DMS153 treated with DMSO at 0.1 percent for 48 hours (cell line): ENCODE measurements at regions not wholly inside any gene's neighbourhood (a gene's known extent, or its start where the extent isn't known, plus 50 kb on each side); places are given as distances from the start of the nearest gene placed in this dataset.
"Not testable (repeated sequence)": the region's sequence is repeated elsewhere in the genome, so short reads cannot be mapped to it uniquely, and the experiment has no call there.

ENCODE experiments used
- DNase-seq: peaks from one replicate; lab custom pipeline; 2025; ENCODE audit not compliant: unreplicated experiment; lab: John Stamatoyannopoulos, UW

GRCh38 chr2:118791483-118791882, 56.0 kb downstream of the EN1 start:
- no peak for DNase-seq

- DNase-seq, result no peak
Observed at GRCh38 chr2:118786746-118787145, 60.7 kb downstream of the EN1 start.

DNA sequence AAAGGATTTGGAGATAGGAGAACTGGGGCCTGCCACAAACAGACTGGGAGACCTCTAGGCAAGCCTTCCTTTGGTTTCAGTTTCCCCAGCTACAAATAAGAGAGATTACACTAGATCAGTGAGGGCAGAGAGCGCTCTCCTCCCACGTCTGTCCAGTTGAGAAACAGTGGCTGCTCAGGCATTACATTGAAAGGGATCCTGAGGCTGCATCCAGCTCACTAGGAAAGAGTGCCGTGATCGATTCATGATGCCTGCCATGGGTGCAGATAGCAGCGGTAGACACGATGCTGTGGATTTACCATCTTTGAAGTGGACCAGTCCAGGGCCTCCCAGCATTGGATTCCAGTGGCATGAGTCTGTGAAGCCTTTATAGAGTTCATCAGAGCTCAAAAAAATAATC, 62.6 kb downstream of the EN1 start:
- DNase-seq, result no peak

- DNase-seq, result no peak
Observed at GRCh38 chr2:118779362-118779761, 68.1 kb downstream of the EN1 start.

DNA sequence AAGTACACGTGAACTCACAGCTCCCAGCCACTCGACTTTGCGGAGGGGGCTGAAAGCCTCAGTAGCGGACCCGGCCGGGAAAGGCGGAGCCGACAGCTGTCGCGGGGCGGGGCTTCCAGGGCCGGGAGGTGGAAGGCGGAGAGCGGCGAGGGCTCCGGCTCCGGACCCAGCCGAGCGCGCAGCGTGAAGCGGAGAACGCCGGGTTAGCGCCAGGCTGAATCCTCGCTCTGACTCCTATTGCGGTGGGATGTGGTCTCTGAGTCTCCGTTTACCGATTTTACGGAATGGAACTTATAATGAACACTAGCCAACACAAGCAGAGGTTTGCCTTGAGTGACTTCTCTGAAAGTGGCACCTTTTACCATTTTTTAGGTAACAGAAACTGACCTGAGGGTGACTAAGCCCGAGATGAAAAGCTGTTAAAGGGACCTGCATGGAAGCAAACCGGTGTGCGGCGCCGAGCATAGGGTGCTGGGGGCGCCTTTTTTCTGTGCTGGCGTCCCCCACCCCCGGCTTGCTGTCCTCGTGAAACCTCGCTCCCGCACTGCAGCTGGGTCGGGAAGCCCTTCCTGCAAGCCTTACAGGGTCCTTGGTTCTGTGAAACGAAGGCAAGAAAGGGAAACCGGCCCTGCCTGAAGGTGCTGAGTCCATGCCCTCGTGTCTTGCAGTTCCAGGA, 72.9 kb downstream of the EN1 start:
- DNase-seq, result no peak

DNA sequence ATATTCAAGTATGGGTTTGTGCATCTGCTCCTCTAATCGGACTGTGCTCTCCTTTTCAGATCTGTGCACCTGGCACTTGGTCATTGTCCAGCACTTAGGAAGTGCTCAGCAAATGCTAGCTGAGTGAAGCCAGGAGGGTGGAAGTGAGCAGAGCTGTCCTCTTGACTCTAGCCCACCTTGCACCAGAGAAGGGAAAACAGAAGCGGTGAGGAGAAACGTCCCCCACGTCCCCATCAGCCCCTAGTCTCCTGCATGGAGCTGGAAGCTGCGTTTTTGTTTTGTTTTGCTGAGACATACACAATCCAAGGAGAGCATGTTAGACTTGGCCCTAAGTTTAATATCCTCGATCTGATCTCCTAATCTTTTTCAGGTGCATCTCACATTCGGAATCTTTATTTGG, 73.6 kb downstream of the EN1 start:
- no peak for DNase-seq

- DNase-seq, result no peak
Observed at GRCh38 chr2:118772487-118773200, 74.8 kb downstream of the EN1 start.

GRCh38 chr2:118769707-118770400, 77.6 kb downstream of the EN1 start:
- DNase-seq, result no peak

DNA sequence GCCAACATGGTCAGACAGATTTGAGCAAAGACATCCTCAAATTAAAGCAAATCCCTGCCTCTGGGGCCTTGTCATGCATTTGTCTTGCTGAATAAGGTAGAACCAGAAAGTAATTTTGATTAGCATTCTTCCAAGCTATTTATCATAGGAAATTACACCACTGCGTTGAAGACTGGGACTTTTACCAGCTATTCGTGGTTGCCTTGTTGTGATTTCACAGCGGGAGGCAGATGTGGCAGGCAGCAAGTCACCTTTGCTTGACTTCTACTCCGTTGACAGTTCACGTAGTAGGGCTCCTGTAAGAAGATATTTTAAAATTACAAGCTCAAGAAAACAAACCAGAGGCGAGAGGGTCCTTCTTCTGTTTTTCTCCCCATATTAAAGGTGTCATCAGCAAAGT, 80.6 kb downstream of the EN1 start:
- DNase-seq, result no peak

DNA sequence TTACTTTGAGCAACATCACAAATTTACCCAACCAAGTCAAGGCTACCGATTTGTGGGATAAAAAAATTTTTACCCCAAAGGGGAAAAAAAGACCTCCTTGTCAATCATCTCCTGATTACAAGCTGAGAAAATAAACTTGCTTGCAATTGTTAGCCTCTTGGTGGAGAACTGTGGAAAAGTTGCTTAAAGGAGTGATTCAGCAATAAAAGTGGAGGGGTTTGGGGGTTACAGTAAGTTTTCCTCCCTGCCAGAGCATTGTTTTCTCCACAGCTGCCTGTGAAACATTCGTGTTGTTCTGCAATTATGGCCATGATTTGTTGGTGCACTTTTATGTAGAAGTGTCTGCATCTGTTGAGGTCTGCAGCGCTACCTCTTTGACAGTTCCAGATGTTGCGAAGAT, 82.6 kb downstream of the EN1 start:
- no peak for DNase-seq

DNA sequence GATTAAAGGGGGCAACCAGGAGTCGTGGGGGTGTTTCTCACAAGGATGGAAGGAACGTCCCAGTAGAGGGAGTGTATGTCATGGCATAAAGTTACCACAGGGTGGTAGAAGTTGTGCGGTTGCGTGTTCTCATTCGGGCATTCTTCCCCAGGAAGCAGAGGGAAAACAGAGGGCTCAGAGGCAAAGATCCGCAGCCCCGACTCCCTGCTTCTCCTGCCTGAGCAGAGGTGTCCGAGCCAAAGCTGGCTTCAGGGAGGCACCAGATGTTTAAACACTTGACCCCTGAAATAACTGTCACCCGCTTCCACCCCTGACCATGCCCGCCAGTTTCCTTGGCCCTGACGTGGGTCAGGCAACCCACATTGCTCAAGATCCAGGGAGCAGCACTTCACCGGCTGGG, 83.7 kb downstream of the EN1 start:
- no peak for DNase-seq

- DNase-seq, result no peak
Observed at GRCh38 chr2:118762290-118762689, 85.2 kb downstream of the EN1 start.

- no peak for DNase-seq
Observed at GRCh38 chr2:118761771-118762170, 85.7 kb downstream of the EN1 start.

GRCh38 chr2:118755901-118756300, 91.5 kb downstream of the EN1 start:
- no peak for DNase-seq

- no peak for DNase-seq
Observed at GRCh38 chr2:118755384-118755783, 92.1 kb downstream of the EN1 start.

DNA sequence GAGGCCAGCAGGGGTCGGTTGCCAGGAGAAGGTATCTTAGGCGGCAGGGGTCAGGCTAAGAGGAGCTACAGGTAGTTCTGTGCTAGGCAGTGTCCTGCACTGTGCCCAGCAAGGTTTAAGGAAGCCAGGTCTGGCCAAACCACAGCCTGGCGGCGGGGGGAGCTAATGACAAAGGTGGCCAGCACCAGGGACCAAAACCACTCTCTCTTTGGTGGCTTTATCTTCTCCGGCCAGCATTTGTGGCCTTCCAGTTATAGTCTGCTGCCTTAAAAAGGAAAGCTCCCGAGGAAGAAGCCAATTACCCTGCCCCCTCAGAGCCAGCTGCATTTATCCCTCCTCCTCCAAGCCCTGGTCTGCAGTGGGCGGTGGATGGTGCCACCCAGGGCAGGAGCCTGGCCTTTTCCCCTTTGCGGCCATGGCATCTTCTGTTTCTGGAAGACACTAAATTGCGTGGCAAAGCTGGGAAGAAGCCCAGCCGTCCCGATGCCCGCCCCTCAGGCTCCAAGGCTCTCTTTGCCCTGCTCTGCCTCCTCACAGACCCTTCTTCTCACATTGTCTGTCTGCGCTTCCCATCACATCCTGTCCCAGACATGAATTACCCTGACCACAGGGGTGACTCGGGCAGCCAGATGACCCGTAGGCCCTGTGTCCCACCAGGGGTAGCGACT, 94.6 kb downstream of the EN1 start:
- no peak for DNase-seq

GRCh38 chr2:118750959-118751565, 96.4 kb downstream of the EN1 start:
- no peak for DNase-seq

DNA sequence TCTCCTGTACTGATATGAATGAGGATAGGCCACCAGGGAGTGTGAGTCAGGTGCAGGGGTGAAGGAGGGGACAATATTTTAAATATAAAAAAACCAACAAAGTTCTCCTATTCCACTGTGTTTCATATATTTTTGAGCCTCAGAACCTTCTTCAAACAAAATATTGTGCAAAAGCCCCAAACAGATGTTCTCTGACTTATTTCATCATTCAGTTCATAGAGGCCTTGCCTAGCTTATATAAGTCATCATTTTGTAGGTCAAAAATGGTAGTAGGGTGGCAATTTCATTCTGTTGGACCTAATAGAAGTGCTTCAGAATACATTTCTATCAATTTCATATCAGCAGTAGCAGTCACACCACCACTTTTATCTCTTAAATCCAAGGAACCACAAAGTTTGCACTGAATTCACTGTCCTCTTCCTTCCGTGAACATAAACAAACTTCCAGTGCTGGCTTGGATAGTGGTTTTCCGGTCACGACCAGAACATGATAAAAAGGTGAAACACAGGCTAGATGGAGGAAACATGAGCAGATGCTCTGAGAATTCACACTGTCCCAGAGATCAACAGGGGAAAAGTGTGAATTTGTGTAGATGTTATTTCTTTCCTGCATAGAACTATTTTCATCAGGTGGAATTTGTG, 99.1 kb downstream of the EN1 start:
- DNase-seq, result no peak

GRCh38 chr2:118747637-118748036, 99.8 kb downstream of the EN1 start:
- DNase-seq, result no peak

DNA sequence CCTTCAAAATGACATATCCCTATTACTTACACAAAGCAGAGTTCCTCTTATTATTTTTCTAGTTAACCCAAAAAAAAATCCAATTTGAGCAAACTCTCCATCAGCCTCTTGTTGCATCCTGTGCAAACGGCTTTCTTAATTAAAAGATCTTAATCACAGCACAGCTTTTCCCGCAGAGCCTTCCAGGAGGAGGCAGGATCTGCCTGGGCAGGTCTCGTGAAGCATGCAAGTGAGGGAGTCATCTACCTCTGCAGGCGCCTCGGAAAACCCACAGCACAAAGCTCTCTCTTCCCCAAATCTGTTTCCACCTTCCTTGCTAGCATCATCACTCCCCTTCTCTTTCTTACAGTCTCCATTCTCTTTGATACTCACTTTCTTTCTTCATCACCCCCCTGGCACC, 100.4 kb downstream of the EN1 start:
- DNase-seq, result no peak

- DNase-seq, result not testable (repeated sequence)
Observed at GRCh38 chr2:118744682-118745181, 102.7 kb downstream of the EN1 start.
